ENCODE measurements at regions not wholly inside any gene's neighbourhood (a gene's known extent, or its start where the extent isn't known, plus 50 kb on each side); places are given as distances from the start of the nearest gene placed in this dataset.

GRCh38 chr4:138404801-138405200 lies 162.7 kb upstream of the SLC7A11 start:
- TF ChIP-seq FOXP2 (optimal IDR thresholded peaks at IDR 0.05; ENCODE audit: borderline replicate concordance, extremely low read depth, extremely low read length, insufficient read depth) (no peak), REST (IDR thresholded peaks at IDR 0.05; ENCODE audit: insufficient read depth in 1 of 2, low read depth in 2 of 2, low read length in 2 of 2) (no peak), POLR2AphosphoS5 (IDR thresholded peaks at IDR 0.05; ENCODE audit: low read depth, low read length) (no peak)

All from PFSK-1 (cell line).